ENCODE measurements at regions not wholly inside any gene's neighbourhood (a gene's known extent, or its start where the extent isn't known, plus 50 kb on each side); places are given as distances from the start of the nearest gene placed in this dataset.

DNA sequence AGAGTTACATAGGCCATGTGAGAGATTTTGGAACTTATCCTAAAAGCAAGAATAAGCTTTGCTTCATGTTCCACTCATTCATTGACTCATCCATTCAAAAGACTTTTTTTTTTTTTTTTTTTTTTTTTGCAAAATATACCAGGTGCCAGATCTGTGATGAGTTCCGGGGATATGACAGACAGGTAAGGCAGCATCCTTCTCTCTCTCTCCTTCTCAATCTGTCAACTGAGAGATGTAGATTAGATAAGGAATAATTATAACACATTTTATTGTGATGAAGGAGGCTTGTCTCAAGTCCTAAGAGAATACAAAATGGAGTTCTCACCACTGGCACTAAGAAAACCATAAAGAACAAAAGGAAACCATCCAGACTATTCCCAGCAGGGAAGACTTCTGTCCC is 190.2 kb upstream of the CPEB2 start:
- in situ Hi-C loops (cut with MboI; ENCODE audit: low sequenced_read_pairs, unreplicated experiment): no loop called here
- DNase-seq (ENCODE audit: low spot score): no peak
- TF ChIP-seq, protein P1, sequence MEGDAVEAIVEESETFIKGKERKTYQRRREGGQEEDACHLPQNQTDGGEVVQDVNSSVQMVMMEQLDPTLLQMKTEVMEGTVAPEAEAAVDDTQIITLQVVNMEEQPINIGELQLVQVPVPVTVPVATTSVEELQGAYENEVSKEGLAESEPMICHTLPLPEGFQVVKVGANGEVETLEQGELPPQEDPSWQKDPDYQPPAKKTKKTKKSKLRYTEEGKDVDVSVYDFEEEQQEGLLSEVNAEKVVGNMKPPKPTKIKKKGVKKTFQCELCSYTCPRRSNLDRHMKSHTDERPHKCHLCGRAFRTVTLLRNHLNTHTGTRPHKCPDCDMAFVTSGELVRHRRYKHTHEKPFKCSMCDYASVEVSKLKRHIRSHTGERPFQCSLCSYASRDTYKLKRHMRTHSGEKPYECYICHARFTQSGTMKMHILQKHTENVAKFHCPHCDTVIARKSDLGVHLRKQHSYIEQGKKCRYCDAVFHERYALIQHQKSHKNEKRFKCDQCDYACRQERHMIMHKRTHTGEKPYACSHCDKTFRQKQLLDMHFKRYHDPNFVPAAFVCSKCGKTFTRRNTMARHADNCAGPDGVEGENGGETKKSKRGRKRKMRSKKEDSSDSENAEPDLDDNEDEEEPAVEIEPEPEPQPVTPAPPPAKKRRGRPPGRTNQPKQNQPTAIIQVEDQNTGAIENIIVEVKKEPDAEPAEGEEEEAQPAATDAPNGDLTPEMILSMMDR (IDR thresholded peaks at IDR 0.05; ENCODE audit: borderline replicate concordance, control extremely low read depth, extremely low read depth, insufficient read depth, missing control alignments): no peak

DNA sequence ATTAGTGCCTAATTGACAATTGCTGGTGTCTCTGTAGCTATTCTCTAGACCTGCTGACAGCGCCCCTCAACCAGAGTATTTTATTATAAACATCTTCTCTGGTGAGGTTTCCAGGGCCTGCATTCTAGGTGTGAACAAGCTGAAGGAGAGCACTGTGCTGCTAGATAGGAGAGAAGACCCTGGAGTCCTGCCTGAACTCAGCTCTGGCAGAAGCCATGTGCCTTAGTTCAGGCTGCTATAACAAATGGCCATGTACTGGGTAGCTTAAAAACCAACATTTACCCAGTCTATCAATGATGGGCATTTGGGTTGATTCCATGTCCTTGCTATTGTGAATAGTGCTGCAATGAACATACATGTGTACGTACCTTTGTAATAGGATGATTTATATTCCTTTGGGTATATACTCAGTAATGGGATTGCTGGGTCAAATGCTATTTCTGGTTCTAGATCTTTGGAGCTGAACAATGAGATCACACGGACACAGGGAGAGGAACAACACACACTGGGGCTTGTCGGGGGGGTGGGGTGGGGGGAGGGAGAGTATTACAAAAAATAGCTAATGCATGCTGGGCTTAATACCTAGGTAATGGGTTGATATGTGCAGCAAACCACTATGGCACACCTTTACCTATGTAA is 185.5 kb upstream of the CPEB2 start:
- TF ChIP-seq, protein P1 (IDR thresholded peaks at IDR 0.05; ENCODE audit: borderline replicate concordance, control extremely low read depth, extremely low read depth, insufficient read depth, missing control alignments): no peak

DNA sequence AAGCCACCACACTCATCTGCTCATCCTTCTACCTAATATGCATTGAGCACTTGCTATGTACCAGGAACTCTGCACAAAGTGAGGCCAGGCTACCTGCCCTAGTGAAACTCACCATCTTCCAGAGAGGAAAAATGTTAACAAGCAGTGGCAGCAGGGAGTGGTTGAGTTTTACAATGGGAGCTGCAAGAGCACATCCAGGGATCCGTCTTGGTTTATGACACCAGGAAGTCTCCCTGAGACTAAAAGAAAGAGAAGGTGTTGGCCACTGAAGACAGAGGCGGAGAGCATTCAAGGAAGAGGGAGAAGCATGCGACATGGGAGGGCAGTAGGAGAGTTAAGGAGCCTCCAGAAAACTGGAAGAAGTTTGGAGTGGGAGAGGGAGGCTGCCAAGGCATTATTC is 178.1 kb upstream of the CPEB2 start:
- TF ChIP-seq, protein P1 (IDR thresholded peaks at IDR 0.05; ENCODE audit: borderline replicate concordance, control extremely low read depth, extremely low read depth, insufficient read depth, missing control alignments): no peak
- in situ Hi-C loops (cut with MboI; ENCODE audit: low sequenced_read_pairs, unreplicated experiment): no loop called here
- no peak for DNase-seq (ENCODE audit: low spot score)

More for the DNA sequence above, 185.5 kb upstream of the CPEB2 start:
- no peak for DNase-seq (ENCODE audit: low spot score)
- in situ Hi-C loops (cut with MboI; ENCODE audit: low sequenced_read_pairs, unreplicated experiment): no loop called here

DNA sequence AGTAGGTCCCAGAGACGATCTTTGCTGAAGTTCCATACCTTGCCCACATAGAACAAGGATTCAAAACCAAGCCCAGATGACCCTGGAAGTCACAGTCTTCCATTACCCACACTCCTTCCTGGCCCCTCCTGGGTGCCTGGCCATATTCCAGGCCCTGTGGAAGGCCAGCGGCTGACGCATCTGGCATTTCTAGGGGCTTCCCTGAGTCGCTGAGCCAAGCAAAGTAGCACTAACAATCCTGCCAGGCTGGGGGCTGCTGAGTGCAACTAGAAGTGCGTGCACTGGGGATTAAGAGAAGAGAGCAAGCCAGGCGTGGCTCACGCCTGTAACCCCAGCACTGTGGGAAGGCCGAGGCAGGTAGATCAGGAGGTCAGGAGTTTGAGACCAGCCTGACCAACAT is 175.2 kb upstream of the CPEB2 start:
- in situ Hi-C loops (cut with MboI; ENCODE audit: low sequenced_read_pairs, unreplicated experiment): no loop called here
- TF ChIP-seq, protein P1 (IDR thresholded peaks at IDR 0.05; ENCODE audit: borderline replicate concordance, control extremely low read depth, extremely low read depth, insufficient read depth, missing control alignments): no peak
- no peak for DNase-seq (ENCODE audit: low spot score)

DNA sequence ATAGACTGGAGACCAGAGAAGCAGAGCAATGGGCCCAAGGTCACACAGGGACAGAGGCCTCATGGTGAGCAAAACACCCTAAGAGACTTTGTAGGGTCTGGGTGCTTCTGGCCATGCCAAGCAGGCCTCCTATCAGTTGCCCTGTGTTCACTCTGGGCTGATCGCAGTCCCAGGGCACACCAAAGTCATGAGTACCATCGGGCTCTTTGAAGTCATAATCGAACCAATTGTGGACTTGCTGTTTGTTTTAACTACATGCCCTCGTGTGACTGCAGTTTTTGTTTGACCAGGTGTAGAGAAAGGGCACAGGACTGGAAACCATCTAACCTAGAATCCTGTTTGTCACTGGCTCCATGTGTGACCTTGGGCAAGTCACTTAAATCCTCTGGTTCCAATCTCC is 172.5 kb upstream of the CPEB2 start:
- no peak for DNase-seq (ENCODE audit: low spot score)
- in situ Hi-C loops (cut with MboI; ENCODE audit: low sequenced_read_pairs, unreplicated experiment): no loop called here
- TF ChIP-seq, protein P1 (IDR thresholded peaks at IDR 0.05; ENCODE audit: borderline replicate concordance, control extremely low read depth, extremely low read depth, insufficient read depth, missing control alignments): no peak

DNA sequence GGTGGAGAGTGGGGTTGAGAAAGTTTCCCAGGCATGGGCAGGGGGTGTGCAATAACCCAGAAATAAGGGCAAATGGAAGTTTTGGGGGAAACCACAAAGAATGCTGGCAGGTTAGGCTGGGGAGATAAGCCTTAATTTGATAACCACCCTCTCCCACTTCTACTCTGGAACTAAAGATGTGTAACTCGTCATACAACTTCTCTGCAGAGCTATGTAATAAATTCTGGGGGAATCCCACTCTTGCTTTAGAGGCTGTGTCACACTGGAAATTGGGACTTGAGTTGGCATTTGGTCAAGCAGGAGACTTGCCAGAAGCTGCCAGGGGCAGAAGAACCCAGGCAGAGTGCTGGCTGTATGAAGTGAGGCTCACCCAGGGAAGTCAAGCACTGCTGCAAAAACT is 170.9 kb upstream of the CPEB2 start:
- TF ChIP-seq, protein P1 (IDR thresholded peaks at IDR 0.05; ENCODE audit: borderline replicate concordance, control extremely low read depth, extremely low read depth, insufficient read depth, missing control alignments): no peak
- in situ Hi-C loops (cut with MboI; ENCODE audit: low sequenced_read_pairs, unreplicated experiment): no loop called here
- DNase-seq (ENCODE audit: low spot score): no peak
